KMS-11 (cell line): ENCODE measurements at regions not wholly inside any gene's neighbourhood (a gene's known extent, or its start where the extent isn't known, plus 50 kb on each side); places are given as distances from the start of the nearest gene placed in this dataset.

Source experiments
- H2AFZ ChIP-seq: fragments of 200-600 bp; sonication (generic); 2 replicates; pipeline ENCODE4 v1.6.1; 2016; ENCODE audit warnings: antibody characterized with exemption, mixed run types, low read depth
- H3K27ac ChIP-seq: fragments of 200-600 bp; sonication (generic); 2 replicates; pipeline ENCODE4 v1.6.1; 2016; ENCODE audit warnings: mild to moderate bottlenecking, mixed run types
- H3K27me3 ChIP-seq: fragments of 200-600 bp; sonication (generic); 2 replicates; pipeline ENCODE4 v1.6.1; 2017; ENCODE audit warnings: mild to moderate bottlenecking, low read depth, mixed run types, moderate library complexity; ENCODE audit not compliant: insufficient read depth
- H3K36me3 ChIP-seq: fragments of 200-600 bp; sonication (generic); 2 replicates; pipeline ENCODE4 v1.6.1; 2017; ENCODE audit warnings: mild to moderate bottlenecking, mixed run types; ENCODE audit not compliant: insufficient read depth
- H3K4me1 ChIP-seq: fragments of 200-600 bp; sonication (generic); 2 replicates; pipeline ENCODE4 v1.6.1; 2016; ENCODE audit warnings: mild to moderate bottlenecking, low read depth, mixed run types; ENCODE audit not compliant: poor library complexity, severe bottlenecking
- H3K4me2 ChIP-seq: fragments of 200-600 bp; sonication (generic); 2 replicates; pipeline ENCODE4 v1.7.0; 2016; ENCODE audit warnings: mild to moderate bottlenecking, mixed run types
- H3K4me3 ChIP-seq: fragments of 200-600 bp; sonication (generic); IDR thresholded peaks from 2 replicates; pipeline ENCODE4 v1.6.1; 2017; ENCODE audit warnings: low read depth, low read length, mixed read lengths; ENCODE audit not compliant: insufficient read depth
- H3K79me2 ChIP-seq: fragments of 200-600 bp; sonication (generic); 2 replicates; pipeline ENCODE4 v1.6.1; 2016; ENCODE audit warnings: low read depth, mixed run types; ENCODE audit not compliant: insufficient read depth
- H3K9ac ChIP-seq: fragments of 200-600 bp; sonication (generic); 2 replicates; pipeline ENCODE4 v1.6.1; 2016; ENCODE audit warnings: mild to moderate bottlenecking, mixed run types
- H4K20me1 ChIP-seq: fragments of 200-600 bp; sonication (generic); 2 replicates; pipeline ENCODE4 v1.6.1; 2016; ENCODE audit warnings: mild to moderate bottlenecking, mixed run types; ENCODE audit not compliant: insufficient read depth
- CTCF ChIP-seq: fragments of 200-600 bp; sonication (generic); conservative IDR thresholded peaks from 2 replicates; pipeline ENCODE4 v1.6.1; 2017; ENCODE audit warnings: low read depth, mild to moderate bottlenecking, antibody characterized with exemption, low read length, moderate library complexity, mixed read lengths

GRCh38 chr12:115750340-115750739, 527.2 kb downstream of the MED13L start:
- no peak for TF ChIP-seq CTCF
- H3K4me3 ChIP-seq = no peak overlapping the region
- no peaks in the 10 kb centered on the region for H3K36me3 ChIP-seq
- no peak overlapping the region for H2AFZ ChIP-seq
- H3K27me3 ChIP-seq = no peaks in the 10 kb centered on the region
- H3K27ac ChIP-seq = no peak overlapping the region
- H3K9ac ChIP-seq = no peak overlapping the region
- H3K4me1 ChIP-seq = no peaks in the 10 kb centered on the region
- H3K79me2 ChIP-seq = no peaks in the 10 kb centered on the region
- no peak overlapping the region for H3K4me2 ChIP-seq
- H4K20me1 ChIP-seq = no peaks in the 10 kb centered on the region

- Histone ChIP-seq H3K4me2 (no peak overlapping the region), H3K4me1 (no peaks in the 10 kb centered on the region), H3K4me3 (no peak overlapping the region), H4K20me1 (no peaks in the 10 kb centered on the region), H2AFZ (no peak overlapping the region), H3K27me3 (no peaks in the 10 kb centered on the region), H3K27ac (no peak overlapping the region), H3K9ac (no peak overlapping the region), H3K79me2 (no peaks in the 10 kb centered on the region), H3K36me3 (no peaks in the 10 kb centered on the region)
- no peak for TF ChIP-seq CTCF
Measured at GRCh38 chr12:115749071-115749841, 528.2 kb downstream of the MED13L start.

- no peak for TF ChIP-seq CTCF
- Histone ChIP-seq H3K27ac (no peak overlapping the region), H2AFZ (no peak overlapping the region), H3K4me2 (no peak overlapping the region), H3K79me2 (no peaks in the 10 kb centered on the region), H4K20me1 (no peaks in the 10 kb centered on the region), H3K4me1 (no peaks in the 10 kb centered on the region), H3K27me3 (no peaks in the 10 kb centered on the region), H3K4me3 (no peak overlapping the region), H3K36me3 (no peaks in the 10 kb centered on the region), H3K9ac (no peak overlapping the region)
Measured at GRCh38 chr12:115740586-115741155, 536.8 kb downstream of the MED13L start.

GRCh38 chr12:115737895-115738294, 539.6 kb downstream of the MED13L start:
- Histone ChIP-seq H3K9ac (no peak overlapping the region), H3K4me3 (no peak overlapping the region), H2AFZ (no peak overlapping the region), H3K4me1 (peaks cover 11% of the 10 kb centered on the region), H4K20me1 (no peaks in the 10 kb centered on the region), H3K27ac (no peak overlapping the region), H3K36me3 (no peaks in the 10 kb centered on the region), H3K27me3 (no peaks in the 10 kb centered on the region), H3K4me2 (no peak overlapping the region), H3K79me2 (no peaks in the 10 kb centered on the region)
- no peak for TF ChIP-seq CTCF
